Calu3 (cell line): ENCODE measurements at regions not wholly inside any gene's neighbourhood (a gene's known extent, or its start where the extent isn't known, plus 50 kb on each side); places are given as distances from the start of the nearest gene placed in this dataset.

ENCODE experiments used
- BruUV-seq: library from RNA; stranded (reverse); fragments of 400-500 nt; replicated peaks from 2 replicates; lab custom pipeline; 2021; lab: Mats Ljungman, UMichigan
- CTCF ChIA-PET: fragments of 300-600 bp; sonication (Branson Sonifier 250); formaldehyde crosslinking; loops from one replicate; lab custom pipeline; 2022; ENCODE audit warnings: antibody characterized with exemption; lab: Charles Lee
- DNase-seq: peaks from one replicate; pipeline ENCODE4 v3.0.0; 2022
- H3K27ac Mint-ChIP-seq: one replicate; pipeline ENCODE4 v1.8.0; 2022; ENCODE audit warnings: mixed read lengths; ENCODE audit not compliant: unreplicated experiment
- H3K27me3 Mint-ChIP-seq: one replicate; pipeline ENCODE4 v1.8.0; 2022; ENCODE audit warnings: mixed read lengths; ENCODE audit not compliant: unreplicated experiment
- H3K36me3 Mint-ChIP-seq: one replicate; pipeline ENCODE4 v1.8.0; 2022; ENCODE audit warnings: mild to moderate bottlenecking, moderate library complexity, mixed read lengths; ENCODE audit not compliant: insufficient read depth, unreplicated experiment
- H3K4me1 Mint-ChIP-seq: one replicate; pipeline ENCODE4 v1.8.0; 2022; ENCODE audit warnings: mild to moderate bottlenecking, low read depth, mixed read lengths; ENCODE audit not compliant: unreplicated experiment
- H3K4me3 Mint-ChIP-seq: one replicate; pipeline ENCODE4 v1.8.0; 2022; ENCODE audit warnings: mild to moderate bottlenecking, low read depth, moderate library complexity, mixed read lengths; ENCODE audit not compliant: unreplicated experiment
- H3K9me3 Mint-ChIP-seq: one replicate; pipeline ENCODE4 v1.8.0; 2022; ENCODE audit warnings: low read depth, mixed read lengths; ENCODE audit not compliant: unreplicated experiment
- CTCF ChIP-seq: fragments of 200-600 bp; IDR thresholded peaks from one replicate; pipeline ENCODE4 v1.8.0; 2022; ENCODE audit warnings: antibody characterized with exemption; ENCODE audit not compliant: unreplicated experiment
- intact Hi-C: fragments of 100-400 bp; cut with micrococcal nuclease; formaldehyde crosslinking; loops from one replicate; pipeline ENCODE4 v1.10.0; 2022; ENCODE audit not compliant: unreplicated experiment

- no TSS peak for BruUV-seq
These were observed 136.2 kb downstream of the TEX29 start for GRCh38 chr13:111456452-111457230.

GRCh38 chr13:111458001-111458531, 137.6 kb downstream of the TEX29 start:
- BruUV-seq, result no TSS peak
- Mint-ChIP-seq H3K36me3 (no peaks in the 10 kb centered on the region), H3K27ac (no peak overlapping the region), H3K4me1 (no peaks in the 10 kb centered on the region), H3K4me3 (no peak overlapping the region), H3K9me3 (no peaks in the 10 kb centered on the region), H3K27me3 (peaks cover 17% of the 10 kb centered on the region)
- no peak for DNase-seq
- no peak for TF ChIP-seq CTCF
- intact Hi-C loops, result no loop called here
- CTCF ChIA-PET, result no interaction called here

More at GRCh38 chr13:111456452-111457230, 136.2 kb downstream of the TEX29 start:
- H3K9me3 Mint-ChIP-seq, result no peaks in the 10 kb centered on the region
- no peak overlapping the region for H3K27ac Mint-ChIP-seq
- no peak overlapping the region for H3K4me3 Mint-ChIP-seq
- DNase-seq, result no peak
- CTCF ChIA-PET, result no interaction called here
- intact Hi-C loops, result no loop called here
- peaks cover 17% of the 10 kb centered on the region for H3K27me3 Mint-ChIP-seq
- no peaks in the 10 kb centered on the region for H3K4me1 Mint-ChIP-seq
- TF ChIP-seq CTCF, result no peak
- H3K36me3 Mint-ChIP-seq, result no peaks in the 10 kb centered on the region

GRCh38 chr13:111458739-111459138, 138.3 kb downstream of the TEX29 start:
- Mint-ChIP-seq H3K36me3 (no peaks in the 10 kb centered on the region), H3K4me1 (no peaks in the 10 kb centered on the region), H3K9me3 (no peaks in the 10 kb centered on the region), H3K4me3 (no peak overlapping the region), H3K27me3 (peaks cover 17% of the 10 kb centered on the region), H3K27ac (no peak overlapping the region)
- BruUV-seq, result no TSS peak
- CTCF ChIA-PET, result no interaction called here
- no peak for TF ChIP-seq CTCF
- intact Hi-C loops, result no loop called here
- DNase-seq, result no peak

GRCh38 chr13:111459803-111460547, 139.5 kb downstream of the TEX29 start:
- CTCF ChIA-PET, result no interaction called here
- no peak for TF ChIP-seq CTCF

More at GRCh38 chr13:111459803-111460547, 139.5 kb downstream of the TEX29 start:
- no peak for DNase-seq
- Mint-ChIP-seq H3K27me3 (peaks cover 17% of the 10 kb centered on the region), H3K4me3 (no peak overlapping the region), H3K27ac (no peak overlapping the region), H3K4me1 (no peaks in the 10 kb centered on the region), H3K36me3 (no peaks in the 10 kb centered on the region), H3K9me3 (no peaks in the 10 kb centered on the region)
- BruUV-seq, result no TSS peak
- intact Hi-C loops, result no loop called here
